GM18517 (cell line): ENCODE measurements at regions not wholly inside any gene's neighbourhood (a gene's known extent, or its start where the extent isn't known, plus 50 kb on each side); places are given as distances from the start of the nearest gene placed in this dataset.

Experiments used
- ATAC-seq: cut with Tn5 transposase; IDR thresholded peaks from one replicate; pipeline ENCODE4 v1.9.1; 2021; ENCODE audit warnings: mild to moderate bottlenecking, moderate library complexity; ENCODE audit not compliant: unreplicated experiment

DNA sequence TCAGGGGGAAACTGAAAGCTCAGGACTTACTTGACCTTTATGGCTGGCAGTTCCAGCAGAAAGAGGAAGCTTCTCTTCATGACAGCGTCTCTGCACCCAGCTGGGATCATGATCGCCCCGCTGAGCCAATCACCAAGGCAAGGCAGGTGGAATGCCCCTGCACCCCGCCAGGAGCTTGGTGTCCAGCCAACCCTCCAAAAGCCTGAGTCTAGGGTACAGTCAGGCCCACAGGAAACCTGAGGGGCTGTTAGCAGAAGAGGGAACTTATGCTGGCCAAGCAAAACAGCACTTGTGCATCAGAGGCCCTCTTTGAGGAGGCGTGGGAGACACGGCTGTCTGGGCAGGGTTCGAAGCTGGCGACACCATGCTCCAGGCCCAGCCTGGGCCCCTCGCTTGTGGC lies 188.3 kb upstream of the GMDS start:
- no peak for ATAC-seq

DNA sequence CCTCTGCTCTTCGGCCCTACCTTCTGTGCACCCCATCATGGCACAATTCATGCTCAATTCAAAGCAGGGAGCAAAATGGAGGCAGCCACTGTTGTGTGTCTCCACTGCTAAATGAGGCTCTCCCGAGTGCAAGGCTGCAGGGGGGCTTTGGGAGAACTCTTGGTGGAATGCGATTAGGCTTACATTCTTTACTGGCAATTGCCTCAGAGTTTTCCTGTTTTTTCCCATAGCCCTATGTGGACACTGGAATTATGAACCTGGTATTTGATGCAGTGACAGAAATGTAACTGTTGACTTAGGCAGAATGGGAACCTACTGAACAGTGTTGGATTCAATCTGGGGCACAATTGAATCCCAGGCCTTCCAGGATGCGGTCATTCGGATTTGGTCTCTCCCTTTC lies 187.9 kb upstream of the GMDS start:
- ATAC-seq = no peak

DNA sequence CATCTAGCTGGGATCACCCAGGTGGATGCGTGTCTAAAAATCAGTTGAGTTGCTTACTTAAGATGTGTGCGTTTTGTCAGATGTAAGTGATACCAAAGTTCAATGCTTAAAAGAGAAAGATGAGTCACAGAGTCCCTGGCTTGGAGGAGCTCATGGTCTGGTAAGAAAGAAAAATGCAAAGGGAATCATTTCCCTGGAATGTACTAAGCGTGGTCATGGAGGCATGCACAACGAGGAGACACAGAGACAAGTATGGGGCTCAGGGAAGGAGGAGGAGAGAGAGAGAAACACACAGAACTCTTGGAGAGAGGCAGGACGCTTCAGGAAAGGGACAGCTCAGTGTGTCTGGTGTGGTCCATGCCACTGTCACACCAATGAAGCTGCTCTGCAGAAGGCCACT lies 186.9 kb upstream of the GMDS start:
- no peak for ATAC-seq

DNA sequence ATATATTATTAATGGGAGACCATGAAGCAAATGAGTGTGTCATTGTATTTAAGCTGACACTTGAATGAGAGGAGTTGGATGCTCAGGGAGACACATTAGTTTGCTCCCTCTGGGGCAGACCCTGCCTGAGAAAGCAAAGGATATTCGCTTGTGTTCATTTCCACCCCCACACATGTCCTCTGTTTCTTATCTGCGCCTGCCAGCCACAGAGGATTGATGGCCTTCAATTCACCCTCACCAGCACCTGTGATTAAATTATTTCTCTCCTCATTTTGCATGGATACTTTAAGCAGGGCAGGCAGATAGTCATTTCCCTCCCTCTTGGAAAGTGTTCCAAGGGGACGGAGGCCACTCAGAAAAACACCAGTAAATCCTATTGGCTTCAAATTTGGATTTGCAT lies 185.2 kb upstream of the GMDS start:
- ATAC-seq = no peak

DNA sequence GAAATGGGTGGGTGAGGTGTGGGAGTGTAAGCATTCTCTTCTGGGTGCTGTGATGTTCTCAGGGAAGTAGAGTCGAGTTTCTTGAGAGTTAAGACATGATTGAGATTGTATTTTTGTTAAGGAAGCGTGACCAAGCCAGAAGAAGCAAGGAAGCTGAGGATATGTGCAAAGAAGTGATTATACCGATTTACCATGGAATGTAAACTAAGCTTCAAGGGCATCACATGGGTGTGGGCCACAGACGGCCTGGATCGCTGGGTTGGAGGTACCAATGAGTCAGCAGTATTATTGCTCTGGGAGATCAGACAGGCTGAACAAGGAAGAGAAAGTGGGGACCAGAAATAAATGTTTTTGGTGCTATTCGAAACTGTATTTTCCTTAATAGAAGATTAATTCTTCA lies 184.1 kb upstream of the GMDS start:
- ATAC-seq = no peak

DNA sequence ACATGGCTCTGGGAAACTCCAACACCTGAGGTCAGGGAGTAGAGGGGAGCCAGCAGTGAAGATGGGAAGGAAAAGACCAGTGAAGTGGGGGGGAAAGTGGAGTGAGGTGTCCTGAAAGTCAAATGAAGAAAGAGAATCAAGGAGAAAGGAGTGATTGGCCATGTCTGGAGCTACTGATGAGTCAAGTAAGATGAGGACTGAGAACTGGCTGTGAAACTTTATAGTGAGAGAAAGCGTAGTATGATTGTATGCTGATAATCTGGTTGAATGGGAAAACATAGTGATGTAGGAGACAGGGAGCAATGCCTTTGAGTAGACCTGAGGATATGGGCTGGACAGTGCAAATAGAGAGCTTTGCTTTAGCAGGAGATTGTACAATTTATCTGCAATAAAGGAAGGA lies 183.6 kb upstream of the GMDS start:
- ATAC-seq = no peak

DNA sequence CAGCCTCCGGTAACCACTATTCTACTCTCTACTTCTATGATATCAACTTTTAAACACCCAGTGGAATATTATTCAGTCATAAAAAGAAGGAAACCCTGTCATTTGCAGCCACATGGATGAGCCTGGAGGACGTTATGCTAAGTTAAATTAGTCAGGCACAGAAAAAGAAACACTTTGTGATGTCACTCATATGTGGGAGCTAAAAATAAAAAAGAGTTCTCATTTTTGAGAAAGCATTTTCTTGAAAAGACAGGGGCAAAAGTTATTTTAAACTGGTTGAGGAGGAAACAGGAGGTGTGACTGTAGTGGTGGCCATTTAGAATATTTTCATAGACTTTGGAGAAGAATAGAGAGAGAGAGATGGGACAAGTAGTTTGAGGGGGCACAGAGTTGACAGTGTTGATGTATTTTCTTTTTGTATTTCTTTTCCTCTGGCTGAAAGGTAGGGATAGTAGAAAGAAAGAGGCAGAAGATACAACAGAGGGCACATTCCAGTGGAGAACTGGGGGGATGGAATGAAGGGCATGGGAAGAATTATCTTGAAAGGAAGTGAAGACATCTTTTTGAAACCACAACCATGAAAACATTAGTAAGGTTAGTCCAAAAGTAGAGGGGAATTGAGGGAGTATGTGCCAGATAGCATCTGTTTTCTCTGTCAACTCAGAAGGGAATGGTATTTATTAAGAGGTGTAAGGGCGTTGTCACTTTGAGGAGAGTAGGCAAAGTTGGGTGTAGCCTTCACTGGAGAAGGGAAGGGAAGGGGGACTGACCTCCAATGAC lies 181.3 kb upstream of the GMDS start:
- no peak for ATAC-seq

DNA sequence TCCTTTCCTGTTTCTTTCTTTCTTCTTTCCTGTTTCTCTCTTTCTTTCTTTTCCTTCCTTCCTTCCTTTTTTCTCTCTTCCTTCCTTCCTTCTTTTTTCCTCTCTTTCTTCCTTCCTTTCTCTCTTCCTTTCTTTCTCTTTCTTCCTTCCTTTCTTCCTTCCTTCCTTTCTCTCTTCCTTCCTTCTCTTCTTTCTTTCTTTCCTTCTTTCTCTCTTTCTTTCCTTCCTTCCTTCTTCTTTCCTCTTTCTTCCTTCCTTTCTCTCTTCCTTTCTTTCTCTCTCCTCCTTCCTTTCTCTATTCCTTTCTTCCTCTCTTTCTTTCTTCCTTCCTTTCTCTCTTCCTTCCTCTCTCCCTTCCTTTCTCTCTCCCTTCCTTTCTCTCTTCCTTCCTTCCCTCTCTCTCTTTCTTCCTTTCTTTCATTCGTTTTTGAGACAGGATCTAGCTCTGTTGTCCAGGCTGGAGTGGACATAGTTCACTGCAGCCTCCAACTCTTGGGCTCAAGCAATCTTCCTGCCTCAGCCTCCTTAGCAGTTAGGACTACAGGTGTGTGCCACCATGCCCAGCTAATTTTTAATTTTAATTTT lies 170.8 kb upstream of the GMDS start:
- ATAC-seq = no peak

DNA sequence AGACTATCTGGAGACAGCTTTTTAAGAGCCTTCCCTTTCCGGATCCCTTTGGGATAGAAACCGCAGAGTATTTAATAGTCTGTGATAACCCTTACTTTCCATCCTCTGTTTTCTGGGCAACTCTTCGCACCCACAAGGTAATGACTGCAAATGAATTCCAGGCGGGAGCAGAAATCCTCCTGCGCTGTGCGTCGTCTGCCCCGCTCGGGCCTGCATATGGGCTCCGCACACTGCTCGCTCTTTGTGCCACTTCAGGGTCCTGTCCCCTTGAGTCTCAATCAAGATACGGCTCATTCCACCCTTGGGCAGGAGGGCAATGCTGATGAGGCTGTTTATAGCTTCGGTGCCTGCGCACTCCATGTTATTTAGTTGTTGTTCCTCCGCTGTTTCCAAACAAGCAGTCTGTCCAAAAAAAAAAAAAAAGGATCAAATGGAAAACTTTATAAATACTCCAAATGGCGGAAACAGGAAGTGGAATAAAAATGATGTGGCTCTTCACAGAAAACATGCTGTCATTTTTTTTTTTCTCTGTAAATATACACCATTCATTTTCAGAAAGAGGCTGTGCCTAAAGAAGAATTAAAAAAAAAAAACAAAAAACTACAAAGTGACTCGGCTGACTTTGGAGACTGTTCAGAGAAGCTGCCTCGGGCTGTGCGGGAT lies 169.6 kb upstream of the GMDS start:
- ATAC-seq = no peak

DNA sequence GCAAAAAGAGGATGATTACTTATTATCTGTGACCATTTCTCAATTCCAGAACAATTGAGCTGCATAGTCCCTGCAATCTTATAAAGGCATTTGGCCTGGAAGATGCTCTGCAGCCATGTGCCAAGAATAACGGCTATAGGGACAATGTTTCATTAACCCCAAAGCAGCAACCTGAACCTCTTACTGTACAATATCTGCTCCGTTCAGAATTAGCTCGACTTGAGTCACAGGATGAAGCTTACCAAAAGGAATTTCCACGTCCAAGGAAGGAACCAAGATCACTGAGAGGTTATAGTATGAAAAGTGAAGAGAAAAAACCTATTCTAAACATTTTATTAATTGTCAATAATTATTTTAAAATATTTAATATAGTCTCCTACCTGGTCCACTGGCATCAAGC lies 167.3 kb upstream of the GMDS start:
- ATAC-seq = no peak

DNA sequence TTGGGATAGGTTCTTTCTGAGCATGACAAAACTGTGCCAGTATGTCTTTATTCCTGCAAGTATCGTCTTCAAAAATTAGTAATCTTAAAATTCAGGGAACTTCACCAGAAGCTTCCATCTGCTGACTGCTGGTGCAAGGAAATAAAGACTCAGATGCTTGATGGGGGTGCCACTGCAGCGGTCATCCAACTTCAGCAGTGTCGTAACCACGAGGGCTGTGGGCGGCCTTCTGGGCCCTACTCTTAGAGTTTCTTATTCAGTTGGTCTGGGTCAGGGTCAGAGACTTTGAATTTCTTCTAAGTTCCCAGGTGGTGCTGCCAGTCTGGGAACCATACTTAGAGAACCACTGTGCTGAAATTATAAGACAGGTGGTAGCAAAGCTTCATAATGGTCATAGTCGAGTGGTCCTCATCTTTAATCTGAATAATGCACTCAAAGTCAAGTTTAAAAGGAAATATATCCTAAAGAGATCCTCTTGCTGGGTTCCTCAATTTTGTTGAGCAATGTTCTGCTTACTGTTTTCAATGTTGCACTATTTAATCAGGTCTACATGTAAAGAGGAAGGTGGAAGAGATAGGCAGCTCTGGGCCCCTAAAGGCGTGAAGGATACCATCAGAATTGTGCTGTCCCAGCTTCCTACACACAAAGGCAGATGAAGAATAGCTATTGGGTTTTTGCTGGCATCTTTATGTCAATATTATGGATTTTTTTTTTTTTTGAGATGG lies 165.4 kb upstream of the GMDS start:
- ATAC-seq = no peak

DNA sequence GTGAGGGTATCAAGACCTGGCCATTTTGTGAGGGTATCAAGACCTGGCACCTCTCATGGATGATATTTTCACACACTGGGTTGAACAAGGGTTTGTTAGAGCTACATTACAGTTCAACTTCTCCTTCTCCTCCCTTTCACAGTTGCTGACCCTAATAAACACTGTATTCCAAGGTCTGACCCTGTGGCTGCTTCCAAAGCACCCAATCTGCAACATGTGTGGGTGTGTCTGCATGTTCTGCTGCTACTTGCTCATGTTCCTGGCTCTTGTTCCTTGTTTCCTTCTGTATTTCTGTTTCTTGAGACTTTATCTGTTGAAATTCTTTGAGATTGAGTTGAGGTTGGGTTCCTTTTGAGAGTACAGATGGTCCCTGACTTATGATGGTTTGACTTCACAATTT lies 162.1 kb upstream of the GMDS start:
- no peak for ATAC-seq

DNA sequence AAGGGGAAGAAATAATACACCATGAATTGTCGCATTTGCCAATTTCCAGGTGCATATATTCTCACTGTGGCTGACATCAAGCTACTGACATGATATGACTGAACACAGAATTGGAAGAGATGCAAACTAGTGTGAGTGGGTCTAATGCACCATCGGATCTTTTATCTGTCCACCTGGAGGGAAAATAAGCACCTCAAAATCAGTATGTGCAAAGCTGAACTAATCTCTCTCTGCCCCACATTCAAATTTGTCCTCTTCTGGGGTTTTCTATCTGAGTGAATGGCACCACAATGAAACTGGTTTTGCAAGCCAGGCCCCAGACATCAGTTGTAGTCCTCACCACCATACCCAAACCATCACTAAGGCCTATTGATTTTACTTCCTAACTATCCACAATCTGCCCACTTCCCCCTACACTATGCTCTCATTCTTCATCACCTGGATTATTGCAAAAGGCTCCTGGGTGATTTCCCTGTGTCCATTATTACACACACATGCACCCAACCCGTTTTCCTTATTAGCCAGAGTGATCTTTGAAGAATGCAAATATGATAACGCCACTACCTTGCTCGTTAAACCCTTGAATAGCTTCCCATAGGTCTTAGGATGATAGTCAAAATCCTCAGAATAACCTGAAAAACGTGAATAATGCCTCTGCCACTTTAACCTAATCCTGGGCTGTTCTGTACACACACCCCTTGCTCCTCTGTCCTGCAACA lies 159.0 kb upstream of the GMDS start:
- no peak for ATAC-seq

DNA sequence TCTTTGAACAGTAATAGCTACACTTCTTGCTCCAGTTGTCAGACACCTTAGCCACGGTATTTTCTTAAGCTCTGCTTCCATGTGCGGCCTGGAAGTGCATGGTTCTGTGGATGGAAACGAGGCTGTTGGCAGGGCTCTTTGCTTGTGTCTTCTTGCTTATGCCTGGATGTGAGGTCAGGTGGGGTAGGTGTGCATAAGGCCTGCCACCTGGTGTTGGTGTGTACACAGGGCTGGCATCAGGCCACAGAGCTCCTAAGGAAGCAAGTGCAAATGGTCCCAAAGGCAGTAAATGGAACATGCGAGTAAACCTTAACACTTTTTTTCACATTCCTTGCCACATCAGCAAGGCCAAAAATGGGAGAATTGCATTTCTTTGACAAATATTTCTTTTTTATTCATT lies 158.1 kb upstream of the GMDS start:
- ATAC-seq = no peak

DNA sequence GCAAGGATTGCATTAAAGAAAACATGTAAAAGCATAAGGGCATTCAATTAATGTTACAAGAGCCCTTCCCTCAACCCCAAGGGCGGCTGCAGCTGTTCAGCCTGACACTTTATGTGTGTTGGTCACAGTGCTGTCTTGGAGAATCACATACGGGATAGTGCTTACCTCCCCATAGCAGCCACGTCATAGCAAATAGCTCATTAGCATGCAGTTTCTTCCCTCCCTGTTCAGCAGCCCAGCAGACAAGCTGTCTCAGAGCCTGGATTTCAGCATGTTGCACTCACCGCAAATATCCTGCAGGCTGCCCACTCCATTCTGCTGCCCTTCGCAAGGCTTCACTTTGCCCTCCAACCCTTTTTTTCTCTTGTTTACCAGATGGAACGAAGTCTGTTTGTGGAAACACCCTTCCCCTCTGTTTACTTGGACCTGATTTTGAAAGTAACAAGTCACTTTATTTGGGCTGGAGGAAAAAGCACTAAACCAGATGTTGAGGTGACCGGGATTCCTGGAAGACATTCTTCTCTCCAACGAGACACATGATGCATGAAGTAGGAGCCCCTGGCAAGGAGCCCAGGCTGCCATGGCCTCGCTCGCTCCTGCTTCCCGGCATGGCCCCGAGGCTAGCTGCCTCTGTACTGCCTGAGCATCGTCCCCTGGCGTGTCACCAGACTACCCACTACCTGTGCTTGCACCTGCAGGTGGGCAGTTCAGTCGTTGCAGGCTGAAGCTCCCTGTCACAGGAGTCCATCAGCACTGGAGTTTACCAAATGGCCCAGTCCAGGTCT lies 151.6 kb upstream of the GMDS start:
- no peak for ATAC-seq

DNA sequence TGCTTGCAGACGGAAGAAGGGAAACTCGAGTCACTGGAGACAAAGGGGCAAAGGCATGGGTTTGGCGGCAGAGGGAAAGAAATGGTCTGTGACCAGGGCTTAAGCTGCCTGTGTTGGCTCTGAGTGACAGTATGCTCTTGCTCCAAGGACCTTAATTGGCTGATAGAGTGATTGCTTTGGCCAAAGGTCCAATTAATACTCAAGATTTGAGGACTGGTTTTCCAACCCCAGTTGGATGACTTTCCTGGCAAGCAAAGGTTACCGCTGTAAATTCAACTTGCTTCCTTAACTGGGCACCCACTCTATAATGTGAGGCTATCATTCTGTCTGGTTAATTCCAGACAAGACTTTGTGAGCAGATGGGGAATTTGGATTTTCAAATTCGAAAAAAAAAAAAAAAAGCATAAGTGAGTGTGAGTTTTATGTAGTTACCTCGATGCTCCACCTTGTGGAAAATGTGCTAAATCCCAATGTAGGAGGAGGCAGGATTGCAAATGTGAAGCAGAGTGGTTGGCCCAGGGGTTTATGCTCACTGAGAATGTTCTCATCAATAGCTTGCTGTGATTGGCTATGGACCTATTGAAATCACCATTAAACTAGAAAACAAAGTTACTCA lies 150.7 kb upstream of the GMDS start:
- ATAC-seq = no peak

DNA sequence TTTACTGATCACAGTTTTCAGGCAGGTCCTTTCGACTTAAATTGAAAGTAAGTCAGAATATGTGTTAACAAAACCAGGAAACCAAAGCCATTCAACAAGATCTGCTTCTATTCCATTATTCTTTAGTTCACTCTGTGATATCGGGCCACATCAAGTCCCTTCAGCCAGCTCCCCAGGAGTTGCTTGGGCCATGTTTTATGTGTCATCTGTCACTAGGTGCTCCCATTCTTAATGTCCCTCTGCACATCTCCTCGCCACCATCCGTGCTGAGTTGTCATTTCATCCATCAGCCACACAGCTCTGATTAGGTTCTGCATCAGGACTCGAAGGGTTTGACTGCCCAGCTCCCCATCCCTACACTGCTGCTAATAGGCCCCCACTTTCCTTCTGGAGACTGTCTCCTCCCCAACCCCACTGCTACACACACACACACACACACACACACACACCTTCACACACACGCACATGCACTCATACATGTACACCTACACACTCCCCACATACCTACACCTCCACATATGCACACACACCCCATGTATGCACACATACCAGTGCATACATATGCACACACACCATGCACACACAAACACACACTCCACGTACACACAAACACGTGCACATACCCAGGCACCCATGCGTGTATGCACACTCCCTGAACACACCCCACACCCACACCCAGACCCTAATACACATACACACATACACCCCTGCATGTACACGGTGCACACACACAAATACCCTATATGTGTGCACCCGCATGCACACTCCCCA lies 143.3 kb upstream of the GMDS start:
- no peak for ATAC-seq

DNA sequence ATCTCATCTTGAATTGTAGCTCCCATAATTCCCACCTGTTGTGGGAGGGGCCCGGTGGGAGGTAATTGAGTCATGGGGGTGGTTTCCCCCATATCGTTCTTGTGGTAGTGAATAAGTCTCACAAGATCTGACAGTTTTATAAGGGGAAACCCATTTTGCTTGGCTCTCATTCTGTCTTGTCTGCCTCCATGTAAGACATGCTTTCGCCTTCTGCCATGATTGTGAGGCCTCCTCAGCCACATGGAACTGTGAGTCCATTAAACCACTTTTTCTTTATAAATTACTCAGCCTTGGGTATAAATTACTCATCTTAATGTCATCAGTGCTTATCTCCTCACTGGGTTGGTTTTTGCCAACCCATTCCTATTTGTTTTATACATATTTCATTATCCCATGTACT lies 142.0 kb upstream of the GMDS start:
- no peak for ATAC-seq

DNA sequence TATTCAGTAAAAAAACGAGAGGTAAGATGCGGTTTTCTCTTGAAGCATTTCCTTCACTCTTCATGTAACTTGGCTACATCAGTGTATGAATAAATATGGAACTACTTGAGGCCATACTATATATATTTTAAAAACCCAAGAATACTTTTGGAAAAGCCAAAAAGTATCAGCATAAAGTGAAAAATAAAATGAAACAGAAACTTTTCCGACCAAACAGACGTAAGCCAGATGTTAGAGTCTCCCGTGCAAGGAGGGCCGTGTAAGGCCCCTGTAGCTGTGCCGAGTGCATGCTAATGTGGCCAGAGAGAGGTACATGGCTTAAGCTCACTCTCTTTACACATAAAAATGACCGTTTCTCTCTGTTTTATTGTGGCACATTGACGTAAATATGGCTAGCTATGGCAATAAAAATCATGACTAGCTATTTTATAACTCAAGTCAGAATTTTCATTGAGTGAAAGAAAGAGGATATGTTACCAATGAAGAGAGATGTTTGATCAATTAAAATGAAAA lies 140.1 kb upstream of the GMDS start:
- no peak for ATAC-seq
